WTC11 (cell line): ENCODE measurements at regions not wholly inside any gene's neighbourhood (a gene's known extent, or its start where the extent isn't known, plus 50 kb on each side); places are given as distances from the start of the nearest gene placed in this dataset.

Experiments
- JUN ChIP-seq: sonication (generic); formaldehyde crosslinking; IDR thresholded peaks from 2 replicates; pipeline ENCODE4 v1.8.0; 2023; ENCODE audit warnings: mild to moderate bottlenecking, missing genetic modification reagents
- NR3C1 ChIP-seq: sonication (generic); formaldehyde crosslinking; conservative IDR thresholded peaks from 2 replicates; pipeline ENCODE4 v1.8.1; 2023; ENCODE audit warnings: low read depth, mild to moderate bottlenecking, missing genetic modification reagents
- TF ChIP-seq, protein P1 (sequence below): sonication (generic); formaldehyde crosslinking; IDR thresholded peaks from 2 replicates; pipeline ENCODE4 v1.8.1; 2022; ENCODE audit warnings: mild to moderate bottlenecking, moderate library complexity, missing genetic modification reagents
- TF ChIP-seq, protein P2 (sequence below): fragments of 200-600 bp; IDR thresholded peaks from 2 replicates; pipeline ENCODE4 v1.8.0; 2022; ENCODE audit warnings: antibody characterized with exemption
- TF ChIP-seq, protein P3 (sequence below): sonication (generic); formaldehyde crosslinking; IDR thresholded peaks from 2 replicates; pipeline ENCODE4 v1.8.0; 2022; ENCODE audit warnings: mild to moderate bottlenecking, missing genetic modification reagents
- TF ChIP-seq, protein P4 (sequence below): sonication (generic); formaldehyde crosslinking; IDR thresholded peaks from 2 replicates; pipeline ENCODE4 v1.8.0; 2022; ENCODE audit warnings: mild to moderate bottlenecking, missing genetic modification reagents
- TF ChIP-seq, protein P5 (sequence below): sonication (generic); formaldehyde crosslinking; conservative IDR thresholded peaks from 2 replicates; pipeline ENCODE4 v1.8.1; 2022; ENCODE audit warnings: mild to moderate bottlenecking, missing genetic modification reagents

DNA sequence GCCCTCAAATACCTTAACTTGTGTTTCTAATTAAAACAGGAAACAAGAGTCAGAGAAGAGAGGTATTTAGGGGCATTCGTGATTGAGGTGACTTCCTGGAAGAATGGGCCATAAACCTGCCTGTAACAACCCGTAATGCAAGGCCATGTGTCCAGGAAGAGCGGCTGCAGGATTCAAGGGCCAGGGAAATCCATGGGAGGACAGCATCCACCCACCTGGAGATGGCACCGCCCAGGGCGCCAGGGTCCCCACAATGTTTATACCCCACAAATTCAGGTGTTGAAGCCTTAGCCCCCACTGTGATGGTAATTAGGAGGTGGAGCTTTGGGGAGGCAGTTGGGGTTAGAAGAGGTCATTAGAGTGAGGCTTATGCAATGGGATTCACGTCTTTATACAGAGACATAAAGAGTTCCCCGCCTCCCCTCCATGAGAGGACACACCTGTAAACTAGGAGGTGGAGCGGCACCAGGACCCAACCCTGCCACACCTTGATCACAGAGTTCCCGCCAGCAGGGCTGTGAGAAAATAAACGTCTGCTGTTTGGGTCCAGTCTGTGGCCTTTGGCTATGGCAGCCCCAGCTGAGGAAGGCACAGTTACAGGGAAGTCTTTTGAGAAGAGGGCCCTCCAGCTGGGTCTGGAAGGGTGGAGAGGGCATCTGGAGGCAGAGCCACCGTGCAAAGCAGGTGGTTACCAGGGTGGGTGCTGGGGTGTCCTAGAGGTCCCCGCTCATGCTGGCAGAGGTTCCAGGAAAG, 1394.3 kb downstream of the TBC1D22A start:
- TF ChIP-seq, protein P1, sequence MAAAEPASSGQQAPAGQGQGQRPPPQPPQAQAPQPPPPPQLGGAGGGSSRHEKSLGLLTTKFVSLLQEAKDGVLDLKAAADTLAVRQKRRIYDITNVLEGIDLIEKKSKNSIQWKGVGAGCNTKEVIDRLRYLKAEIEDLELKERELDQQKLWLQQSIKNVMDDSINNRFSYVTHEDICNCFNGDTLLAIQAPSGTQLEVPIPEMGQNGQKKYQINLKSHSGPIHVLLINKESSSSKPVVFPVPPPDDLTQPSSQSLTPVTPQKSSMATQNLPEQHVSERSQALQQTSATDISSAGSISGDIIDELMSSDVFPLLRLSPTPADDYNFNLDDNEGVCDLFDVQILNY (CRISPR knock-in tag) = no peak
- TF ChIP-seq, protein P2, sequence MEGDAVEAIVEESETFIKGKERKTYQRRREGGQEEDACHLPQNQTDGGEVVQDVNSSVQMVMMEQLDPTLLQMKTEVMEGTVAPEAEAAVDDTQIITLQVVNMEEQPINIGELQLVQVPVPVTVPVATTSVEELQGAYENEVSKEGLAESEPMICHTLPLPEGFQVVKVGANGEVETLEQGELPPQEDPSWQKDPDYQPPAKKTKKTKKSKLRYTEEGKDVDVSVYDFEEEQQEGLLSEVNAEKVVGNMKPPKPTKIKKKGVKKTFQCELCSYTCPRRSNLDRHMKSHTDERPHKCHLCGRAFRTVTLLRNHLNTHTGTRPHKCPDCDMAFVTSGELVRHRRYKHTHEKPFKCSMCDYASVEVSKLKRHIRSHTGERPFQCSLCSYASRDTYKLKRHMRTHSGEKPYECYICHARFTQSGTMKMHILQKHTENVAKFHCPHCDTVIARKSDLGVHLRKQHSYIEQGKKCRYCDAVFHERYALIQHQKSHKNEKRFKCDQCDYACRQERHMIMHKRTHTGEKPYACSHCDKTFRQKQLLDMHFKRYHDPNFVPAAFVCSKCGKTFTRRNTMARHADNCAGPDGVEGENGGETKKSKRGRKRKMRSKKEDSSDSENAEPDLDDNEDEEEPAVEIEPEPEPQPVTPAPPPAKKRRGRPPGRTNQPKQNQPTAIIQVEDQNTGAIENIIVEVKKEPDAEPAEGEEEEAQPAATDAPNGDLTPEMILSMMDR = no peak
- TF ChIP-seq, protein P3, sequence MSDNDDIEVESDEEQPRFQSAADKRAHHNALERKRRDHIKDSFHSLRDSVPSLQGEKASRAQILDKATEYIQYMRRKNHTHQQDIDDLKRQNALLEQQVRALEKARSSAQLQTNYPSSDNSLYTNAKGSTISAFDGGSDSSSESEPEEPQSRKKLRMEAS (CRISPR knock-in tag) = no peak
- TF ChIP-seq NR3C1 (no peak), JUN (CRISPR knock-in tag) (no peak)
- TF ChIP-seq, protein P4, sequence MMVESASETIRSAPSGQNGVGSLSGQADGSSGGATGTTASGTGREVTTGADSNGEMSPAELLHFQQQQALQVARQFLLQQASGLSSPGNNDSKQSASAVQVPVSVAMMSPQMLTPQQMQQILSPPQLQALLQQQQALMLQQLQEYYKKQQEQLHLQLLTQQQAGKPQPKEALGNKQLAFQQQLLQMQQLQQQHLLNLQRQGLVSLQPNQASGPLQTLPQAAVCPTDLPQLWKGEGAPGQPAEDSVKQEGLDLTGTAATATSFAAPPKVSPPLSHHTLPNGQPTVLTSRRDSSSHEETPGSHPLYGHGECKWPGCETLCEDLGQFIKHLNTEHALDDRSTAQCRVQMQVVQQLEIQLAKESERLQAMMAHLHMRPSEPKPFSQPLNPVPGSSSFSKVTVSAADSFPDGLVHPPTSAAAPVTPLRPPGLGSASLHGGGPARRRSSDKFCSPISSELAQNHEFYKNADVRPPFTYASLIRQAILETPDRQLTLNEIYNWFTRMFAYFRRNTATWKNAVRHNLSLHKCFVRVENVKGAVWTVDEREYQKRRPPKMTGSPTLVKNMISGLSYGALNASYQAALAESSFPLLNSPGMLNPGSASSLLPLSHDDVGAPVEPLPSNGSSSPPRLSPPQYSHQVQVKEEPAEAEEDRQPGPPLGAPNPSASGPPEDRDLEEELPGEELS (CRISPR knock-in tag) = no peak
- TF ChIP-seq, protein P5, sequence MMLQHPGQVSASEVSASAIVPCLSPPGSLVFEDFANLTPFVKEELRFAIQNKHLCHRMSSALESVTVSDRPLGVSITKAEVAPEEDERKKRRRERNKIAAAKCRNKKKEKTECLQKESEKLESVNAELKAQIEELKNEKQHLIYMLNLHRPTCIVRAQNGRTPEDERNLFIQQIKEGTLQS = no peak
